Islet of Langerhans (tissue), 1 donor: ENCODE measurements at regions not wholly inside any gene's neighbourhood (a gene's known extent, or its start where the extent isn't known, plus 50 kb on each side); places are given as distances from the start of the nearest gene placed in this dataset.
"Not testable (repeated sequence)": the region's sequence is repeated elsewhere in the genome, so short reads cannot be mapped to it uniquely, and the experiment has no call there.

ENCODE experiments used
- FAIRE-seq: peaks from one replicate; lab custom pipeline; 2011; peaks lifted over from hg19 to GRCh38; lab: Jason Lieb, UNC

- FAIRE-seq, result not testable (repeated sequence)
Measured at GRCh38 chr20:48119389-48119788, 334.1 kb upstream of the SULF2 start.

- FAIRE-seq, result no peak
Measured at GRCh38 chr20:48115502-48115901, 330.2 kb upstream of the SULF2 start.

GRCh38 chr20:48107560-48107959, 322.3 kb upstream of the SULF2 start:
- FAIRE-seq, result no peak

- no peak for FAIRE-seq
Measured at GRCh38 chr20:48106428-48106827, 321.1 kb upstream of the SULF2 start.

GRCh38 chr20:48105526-48105925, 320.2 kb upstream of the SULF2 start:
- FAIRE-seq, result no peak

- FAIRE-seq, result no peak
Measured at GRCh38 chr20:48102931-48103660, 317.8 kb upstream of the SULF2 start.

GRCh38 chr20:48102076-48102787, 317.0 kb upstream of the SULF2 start:
- no peak for FAIRE-seq

GRCh38 chr20:48100483-48100882, 315.2 kb upstream of the SULF2 start:
- FAIRE-seq, result no peak

GRCh38 chr20:48098866-48099265, 313.6 kb upstream of the SULF2 start:
- FAIRE-seq, result no peak

- no peak for FAIRE-seq
Measured at GRCh38 chr20:48098099-48098498, 312.8 kb upstream of the SULF2 start.

- no peak for FAIRE-seq
Measured at GRCh38 chr20:48096957-48097890, 311.9 kb upstream of the SULF2 start.

- no peak for FAIRE-seq
Measured at GRCh38 chr20:48096212-48096875, 311.1 kb upstream of the SULF2 start.

GRCh38 chr20:48094944-48095343, 309.7 kb upstream of the SULF2 start:
- no peak for FAIRE-seq

- FAIRE-seq, result no peak
Measured at GRCh38 chr20:48094196-48094749, 309.0 kb upstream of the SULF2 start.

- FAIRE-seq, result no peak
Measured at GRCh38 chr20:48092596-48093280, 307.5 kb upstream of the SULF2 start.

- no peak for FAIRE-seq
Measured at GRCh38 chr20:48090784-48091183, 305.5 kb upstream of the SULF2 start.

GRCh38 chr20:48090314-48090713, 305.0 kb upstream of the SULF2 start:
- no peak for FAIRE-seq

GRCh38 chr20:48080583-48080982, 295.3 kb upstream of the SULF2 start:
- FAIRE-seq, result no peak

- no peak for FAIRE-seq
Measured at GRCh38 chr20:48079028-48079427, 293.7 kb upstream of the SULF2 start.

GRCh38 chr20:48076747-48077146, 291.5 kb upstream of the SULF2 start:
- FAIRE-seq, result no peak

GRCh38 chr20:48076247-48076646, 291.0 kb upstream of the SULF2 start:
- no peak for FAIRE-seq
